HCT116 (cell line): ENCODE measurements at regions not wholly inside any gene's neighbourhood (a gene's known extent, or its start where the extent isn't known, plus 50 kb on each side); places are given as distances from the start of the nearest gene placed in this dataset.

Experiments used
- CTCF ChIP-seq, 3 experiments: fragments of 200-600 bp in 1 of 3; sonication (generic) in 1 of 3; IDR thresholded peaks in 2 of 3; conservative IDR thresholded peaks in 1 of 3; 2 replicates each; pipeline ENCODE4 v1.5.1; 2012 to 2017; ENCODE audit warnings: low read depth in 2 of 3, low read length in 2 of 3, antibody characterized with exemption in 1 of 3, borderline replicate concordance in 1 of 3, control low read depth in 1 of 3, mild to moderate bottlenecking in 1 of 3, mixed read lengths in 1 of 3, mixed run types in 1 of 3, moderate library complexity in 1 of 3; ENCODE audit not compliant: insufficient read depth in 1 of 3
- POLR2AphosphoS5 ChIP-seq: IDR thresholded peaks from 2 replicates; pipeline ENCODE4 v1.6.1; 2011; ENCODE audit warnings: mild to moderate bottlenecking, low read depth, low read length, moderate library complexity
- REST ChIP-seq: IDR thresholded peaks from 2 replicates; pipeline ENCODE4 v1.6.1; 2012; ENCODE audit warnings: low read depth
- SP1 ChIP-seq: IDR thresholded peaks from 2 replicates; pipeline ENCODE4 v1.6.1; 2012; ENCODE audit warnings: low read depth
- ZBTB33 ChIP-seq: IDR thresholded peaks from 2 replicates; pipeline ENCODE4 v1.6.1; 2011; ENCODE audit warnings: mild to moderate bottlenecking, low read length, moderate library complexity; ENCODE audit not compliant: insufficient replicate concordance; ENCODE audit errors: extremely low read depth

- TF ChIP-seq POLR2AphosphoS5 (no peak), CTCF (IDR thresholded peaks at IDR 0.05 in 2 of 3, conservative IDR thresholded peaks at IDR 0.05 in 1 of 3; ENCODE audit: borderline replicate concordance in 1 of 3, insufficient read depth in 1 of 3, low read depth in 2 of 3, low read length in 2 of 3) (no peak), REST (no peak), SP1 (no peak), ZBTB33 (no peak)
Measured at GRCh38 chr16:62462971-62463370, 426.7 kb upstream of the CDH8 start.
